ENCODE measurements at regions not wholly inside any gene's neighbourhood (a gene's known extent, or its start where the extent isn't known, plus 50 kb on each side); places are given as distances from the start of the nearest gene placed in this dataset.

GRCh38 chr11:80320226-80320625, 879.4 kb upstream of the TENM4 start:
- Histone ChIP-seq H3K4me1 (ENCODE audit: control insufficient read depth in 2 of 2, insufficient read depth in 2 of 2, low read length in 2 of 2) (no peaks in the 10 kb centered on the region), H3K4me3 (ENCODE audit: low read length in 2 of 2) (no peak overlapping the region), H3K36me3 (ENCODE audit: control insufficient read depth in 2 of 2, insufficient read depth in 2 of 2, low read length in 2 of 2) (no peaks in the 10 kb centered on the region), H3K27me3 (ENCODE audit: control insufficient read depth in 2 of 2, insufficient read depth in 2 of 2, low read length in 2 of 2) (no peaks in the 10 kb centered on the region), H3K27ac (ENCODE audit: low read depth in 2 of 2, low read length in 2 of 2) (no peak overlapping the region), H3K9ac (ENCODE audit: low read depth in 1 of 2, low read length in 2 of 2) (no peak overlapping the region), H3K9me3 (ENCODE audit: control insufficient read depth in 2 of 2, low read length in 2 of 2) (no peaks in the 10 kb centered on the region)

- Histone ChIP-seq H3K27ac (ENCODE audit: low read depth in 2 of 2, low read length in 2 of 2) (no peak overlapping the region), H3K27me3 (ENCODE audit: control insufficient read depth in 2 of 2, insufficient read depth in 2 of 2, low read length in 2 of 2) (no peaks in the 10 kb centered on the region), H3K4me3 (ENCODE audit: low read length in 2 of 2) (no peak overlapping the region), H3K9me3 (ENCODE audit: control insufficient read depth in 2 of 2, low read length in 2 of 2) (no peaks in the 10 kb centered on the region), H3K4me1 (ENCODE audit: control insufficient read depth in 2 of 2, insufficient read depth in 2 of 2, low read length in 2 of 2) (no peaks in the 10 kb centered on the region), H3K9ac (ENCODE audit: low read depth in 1 of 2, low read length in 2 of 2) (no peak overlapping the region), H3K36me3 (ENCODE audit: control insufficient read depth in 2 of 2, insufficient read depth in 2 of 2, low read length in 2 of 2) (no peaks in the 10 kb centered on the region)
These were observed 876.8 kb upstream of the TENM4 start for GRCh38 chr11:80317612-80318011.

- no peaks in the 10 kb centered on the region for H3K9me3 ChIP-seq (ENCODE audit: control insufficient read depth in 2 of 2, low read length in 2 of 2)
- H3K9ac ChIP-seq (ENCODE audit: low read depth in 1 of 2, low read length in 2 of 2), result no peak overlapping the region
- H3K36me3 ChIP-seq (ENCODE audit: control insufficient read depth in 2 of 2, insufficient read depth in 2 of 2, low read length in 2 of 2), result no peaks in the 10 kb centered on the region
- no peak overlapping the region for H3K4me3 ChIP-seq (ENCODE audit: low read length in 2 of 2)
- no peak overlapping the region for H3K27ac ChIP-seq (ENCODE audit: low read depth in 2 of 2, low read length in 2 of 2)
- no peaks in the 10 kb centered on the region for H3K4me1 ChIP-seq (ENCODE audit: control insufficient read depth in 2 of 2, insufficient read depth in 2 of 2, low read length in 2 of 2)
- no peaks in the 10 kb centered on the region for H3K27me3 ChIP-seq (ENCODE audit: control insufficient read depth in 2 of 2, insufficient read depth in 2 of 2, low read length in 2 of 2)
These were observed 874.4 kb upstream of the TENM4 start for GRCh38 chr11:80315200-80315599.

GRCh38 chr11:80309301-80309700, 868.5 kb upstream of the TENM4 start:
- Histone ChIP-seq H3K27me3 (ENCODE audit: control insufficient read depth in 2 of 2, insufficient read depth in 2 of 2, low read length in 2 of 2) (no peaks in the 10 kb centered on the region), H3K4me1 (ENCODE audit: control insufficient read depth in 2 of 2, insufficient read depth in 2 of 2, low read length in 2 of 2) (no peaks in the 10 kb centered on the region), H3K9me3 (ENCODE audit: control insufficient read depth in 2 of 2, low read length in 2 of 2) (no peaks in the 10 kb centered on the region), H3K4me3 (ENCODE audit: low read length in 2 of 2) (no peak overlapping the region), H3K27ac (ENCODE audit: low read depth in 2 of 2, low read length in 2 of 2) (no peak overlapping the region), H3K36me3 (ENCODE audit: control insufficient read depth in 2 of 2, insufficient read depth in 2 of 2, low read length in 2 of 2) (no peaks in the 10 kb centered on the region), H3K9ac (ENCODE audit: low read depth in 1 of 2, low read length in 2 of 2) (no peak overlapping the region)

DNA sequence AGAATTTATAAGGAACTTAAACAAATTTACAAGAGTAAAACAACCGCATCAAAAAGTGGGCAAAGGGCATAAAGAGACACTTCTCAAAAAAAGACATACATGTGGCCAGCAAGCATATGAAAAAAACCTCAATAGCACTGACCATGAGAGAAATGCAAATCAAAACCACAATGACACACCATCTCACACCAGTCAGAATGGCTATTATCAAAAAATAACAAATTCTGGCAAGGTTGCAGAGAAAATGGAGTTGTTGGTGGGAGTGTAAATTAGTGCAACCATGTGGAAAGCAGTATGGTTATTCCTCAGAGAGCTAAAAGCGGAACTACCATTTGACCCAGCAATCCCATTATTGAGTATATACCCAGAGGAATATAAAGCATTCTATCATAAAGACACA, 866.8 kb upstream of the TENM4 start:
- Histone ChIP-seq H3K9me3 (ENCODE audit: control insufficient read depth in 2 of 2, low read length in 2 of 2) (no peaks in the 10 kb centered on the region), H3K27ac (ENCODE audit: low read depth in 2 of 2, low read length in 2 of 2) (no peak overlapping the region), H3K4me1 (ENCODE audit: control insufficient read depth in 2 of 2, insufficient read depth in 2 of 2, low read length in 2 of 2) (no peaks in the 10 kb centered on the region), H3K36me3 (ENCODE audit: control insufficient read depth in 2 of 2, insufficient read depth in 2 of 2, low read length in 2 of 2) (no peaks in the 10 kb centered on the region), H3K27me3 (ENCODE audit: control insufficient read depth in 2 of 2, insufficient read depth in 2 of 2, low read length in 2 of 2) (no peaks in the 10 kb centered on the region), H3K4me3 (ENCODE audit: low read length in 2 of 2) (no peak overlapping the region), H3K9ac (ENCODE audit: low read depth in 1 of 2, low read length in 2 of 2) (no peak overlapping the region)

DNA sequence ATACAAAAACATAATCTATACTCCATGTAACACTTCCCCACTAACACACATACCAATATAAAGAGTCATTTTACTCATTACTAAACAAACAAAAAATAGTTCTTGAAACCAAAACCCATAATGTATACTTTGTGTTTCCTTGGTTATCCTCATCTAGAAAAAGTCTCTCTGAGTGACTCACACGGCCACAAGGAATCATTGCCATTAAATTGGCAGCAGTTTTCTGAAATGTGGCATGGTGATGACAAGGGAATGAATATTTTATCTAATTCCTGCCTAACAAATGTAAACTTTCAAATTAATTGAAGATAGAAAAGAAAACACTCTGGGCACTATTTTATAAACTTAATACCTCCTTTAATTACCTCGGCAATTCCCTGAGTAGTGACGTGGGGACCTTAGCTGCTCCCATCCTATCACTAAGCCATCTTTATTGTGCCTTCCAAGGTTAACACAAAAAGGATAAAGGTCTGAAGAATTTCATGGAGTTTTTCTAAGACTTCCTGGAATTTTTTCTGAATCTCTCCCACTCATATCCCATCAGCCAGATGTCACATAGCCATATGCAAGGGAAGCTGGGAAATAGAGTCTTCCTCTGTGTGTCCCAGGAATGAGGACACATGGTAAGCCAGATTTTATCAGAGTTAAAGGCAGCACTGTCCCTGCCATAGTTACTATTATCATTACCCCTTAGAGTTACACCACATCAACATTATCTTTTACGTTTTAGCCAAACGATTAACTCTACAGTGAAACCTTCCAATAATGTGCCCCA, 857.2 kb upstream of the TENM4 start:
- H3K36me3 ChIP-seq (ENCODE audit: control insufficient read depth in 2 of 2, insufficient read depth in 2 of 2, low read length in 2 of 2), result no peaks in the 10 kb centered on the region
- no peak overlapping the region for H3K9ac ChIP-seq (ENCODE audit: low read depth in 1 of 2, low read length in 2 of 2)
- no peaks in the 10 kb centered on the region for H3K4me1 ChIP-seq (ENCODE audit: control insufficient read depth in 2 of 2, insufficient read depth in 2 of 2, low read length in 2 of 2)

GRCh38 chr11:80293293-80293692, 852.5 kb upstream of the TENM4 start:
- Histone ChIP-seq H3K27ac (ENCODE audit: low read depth in 2 of 2, low read length in 2 of 2) (no peak overlapping the region), H3K9ac (ENCODE audit: low read depth in 1 of 2, low read length in 2 of 2) (no peak overlapping the region), H3K27me3 (ENCODE audit: control insufficient read depth in 2 of 2, insufficient read depth in 2 of 2, low read length in 2 of 2) (no peaks in the 10 kb centered on the region), H3K36me3 (ENCODE audit: control insufficient read depth in 2 of 2, insufficient read depth in 2 of 2, low read length in 2 of 2) (no peaks in the 10 kb centered on the region), H3K4me1 (ENCODE audit: control insufficient read depth in 2 of 2, insufficient read depth in 2 of 2, low read length in 2 of 2) (no peaks in the 10 kb centered on the region), H3K4me3 (ENCODE audit: low read length in 2 of 2) (no peak overlapping the region), H3K9me3 (ENCODE audit: control insufficient read depth in 2 of 2, low read length in 2 of 2) (no peaks in the 10 kb centered on the region)

More for the DNA sequence above, 857.2 kb upstream of the TENM4 start:
- Histone ChIP-seq H3K4me3 (ENCODE audit: low read length in 2 of 2) (no peak overlapping the region), H3K27ac (ENCODE audit: low read depth in 2 of 2, low read length in 2 of 2) (no peak overlapping the region), H3K9me3 (ENCODE audit: control insufficient read depth in 2 of 2, low read length in 2 of 2) (no peaks in the 10 kb centered on the region), H3K27me3 (ENCODE audit: control insufficient read depth in 2 of 2, insufficient read depth in 2 of 2, low read length in 2 of 2) (no peaks in the 10 kb centered on the region)

- no peaks in the 10 kb centered on the region for H3K4me1 ChIP-seq (ENCODE audit: control insufficient read depth in 2 of 2, insufficient read depth in 2 of 2, low read length in 2 of 2)
- H3K36me3 ChIP-seq (ENCODE audit: control insufficient read depth in 2 of 2, insufficient read depth in 2 of 2, low read length in 2 of 2), result no peaks in the 10 kb centered on the region
- H3K4me3 ChIP-seq (ENCODE audit: low read length in 2 of 2), result no peak overlapping the region
- no peaks in the 10 kb centered on the region for H3K27me3 ChIP-seq (ENCODE audit: control insufficient read depth in 2 of 2, insufficient read depth in 2 of 2, low read length in 2 of 2)
- H3K9me3 ChIP-seq (ENCODE audit: control insufficient read depth in 2 of 2, low read length in 2 of 2), result no peaks in the 10 kb centered on the region
- no peak overlapping the region for H3K27ac ChIP-seq (ENCODE audit: low read depth in 2 of 2, low read length in 2 of 2)
- no peak overlapping the region for H3K9ac ChIP-seq (ENCODE audit: low read depth in 1 of 2, low read length in 2 of 2)
These were observed 844.3 kb upstream of the TENM4 start for GRCh38 chr11:80284946-80285785.

DNA sequence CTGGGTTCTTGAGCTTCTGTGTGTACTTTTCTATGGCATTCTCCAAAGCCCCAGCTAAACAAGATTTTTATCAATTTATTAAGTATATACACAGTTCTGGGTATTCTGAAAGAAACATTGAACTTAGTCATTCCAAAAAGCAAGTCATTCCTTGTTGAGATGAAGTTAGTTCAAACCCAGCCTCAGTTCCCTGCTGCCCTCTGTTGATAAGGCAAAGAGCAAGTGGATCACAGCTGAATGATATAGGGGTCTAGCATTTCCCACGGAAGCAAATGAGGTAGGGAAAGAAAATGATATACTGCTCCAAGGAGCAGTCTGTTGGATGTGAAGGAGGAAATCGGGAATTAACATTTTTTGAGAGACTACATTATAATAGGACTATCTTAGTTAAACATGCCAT, 841.8 kb upstream of the TENM4 start:
- Histone ChIP-seq H3K9me3 (ENCODE audit: control insufficient read depth in 2 of 2, low read length in 2 of 2) (no peaks in the 10 kb centered on the region), H3K27me3 (ENCODE audit: control insufficient read depth in 2 of 2, insufficient read depth in 2 of 2, low read length in 2 of 2) (no peaks in the 10 kb centered on the region), H3K27ac (ENCODE audit: low read depth in 2 of 2, low read length in 2 of 2) (no peak overlapping the region), H3K4me3 (ENCODE audit: low read length in 2 of 2) (no peak overlapping the region), H3K4me1 (ENCODE audit: control insufficient read depth in 2 of 2, insufficient read depth in 2 of 2, low read length in 2 of 2) (no peaks in the 10 kb centered on the region), H3K36me3 (ENCODE audit: control insufficient read depth in 2 of 2, insufficient read depth in 2 of 2, low read length in 2 of 2) (no peaks in the 10 kb centered on the region), H3K9ac (ENCODE audit: low read depth in 1 of 2, low read length in 2 of 2) (no peak overlapping the region)

DNA sequence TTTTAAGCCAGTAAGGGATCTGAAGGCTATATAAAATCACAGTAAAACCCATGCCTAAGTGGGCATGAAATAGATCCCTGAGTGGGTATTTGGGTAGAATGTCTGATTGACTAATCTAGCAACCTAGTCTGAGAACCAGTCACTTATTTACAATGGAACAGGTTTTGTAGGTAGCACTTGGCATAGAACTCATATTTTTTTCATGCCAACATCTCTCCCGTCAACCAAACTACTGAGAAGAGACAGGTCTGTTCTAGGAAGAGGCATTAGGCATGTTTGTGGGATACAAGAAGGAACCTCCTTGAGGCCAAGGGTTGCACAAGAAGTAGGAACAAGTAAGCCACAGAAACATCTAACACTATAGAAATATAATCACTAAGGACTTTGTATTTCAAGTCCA, 840.4 kb upstream of the TENM4 start:
- Histone ChIP-seq H3K27ac (ENCODE audit: low read depth in 2 of 2, low read length in 2 of 2) (no peak overlapping the region), H3K27me3 (ENCODE audit: control insufficient read depth in 2 of 2, insufficient read depth in 2 of 2, low read length in 2 of 2) (no peaks in the 10 kb centered on the region), H3K36me3 (ENCODE audit: control insufficient read depth in 2 of 2, insufficient read depth in 2 of 2, low read length in 2 of 2) (no peaks in the 10 kb centered on the region), H3K4me3 (ENCODE audit: low read length in 2 of 2) (no peak overlapping the region), H3K9me3 (ENCODE audit: control insufficient read depth in 2 of 2, low read length in 2 of 2) (no peaks in the 10 kb centered on the region), H3K9ac (ENCODE audit: low read depth in 1 of 2, low read length in 2 of 2) (no peak overlapping the region), H3K4me1 (ENCODE audit: control insufficient read depth in 2 of 2, insufficient read depth in 2 of 2, low read length in 2 of 2) (no peaks in the 10 kb centered on the region)

Data from mucosa of rectum (tissue), 2 donors.